Small intestine (tissue), 7 donors: ENCODE measurements at regions not wholly inside any gene's neighbourhood (a gene's known extent, or its start where the extent isn't known, plus 50 kb on each side); places are given as distances from the start of the nearest gene placed in this dataset.

Experiments used
- DNase-seq, 2 donors: peaks; one replicate each; pipeline versions ENCODE4 v3.0.0 to v3.0.0-alpha.2; 2013
- FAIRE-seq: peaks from 2 replicates; lab custom pipeline; 2012; peaks lifted over from hg19 to GRCh38; lab: Jason Lieb, UNC
- H3K27ac ChIP-seq, 3 donors: one replicate each; pipeline ENCODE4 v1.5.1; 2013; ENCODE audit warnings: low read length in 2 of 3, mild to moderate bottlenecking in 2 of 3, control low read depth in 1 of 3, inconsistent platforms in 1 of 3, low read depth in 1 of 3, moderate library complexity in 1 of 3
- H3K27me3 ChIP-seq, 3 donors: one replicate each; pipeline ENCODE4 v1.6.1; 2013; ENCODE audit warnings: low read length in 3 of 3, inconsistent platforms in 1 of 3; ENCODE audit not compliant: control insufficient read depth in 3 of 3, insufficient read depth in 3 of 3
- H3K36me3 ChIP-seq, 3 donors: one replicate each; pipeline ENCODE4 v1.6.1; 2013; ENCODE audit warnings: low read length in 3 of 3, inconsistent platforms in 1 of 3, low read depth in 1 of 3, mild to moderate bottlenecking in 1 of 3, moderate library complexity in 1 of 3; ENCODE audit not compliant: control insufficient read depth in 3 of 3, insufficient read depth in 2 of 3
- H3K4me1 ChIP-seq, 3 donors: one replicate each; pipeline ENCODE4 v1.6.1; 2013; ENCODE audit warnings: low read length in 2 of 3, inconsistent platforms in 1 of 3, low read depth in 1 of 3, mild to moderate bottlenecking in 1 of 3, moderate library complexity in 1 of 3; ENCODE audit not compliant: control insufficient read depth in 3 of 3, insufficient read depth in 2 of 3
- H3K4me3 ChIP-seq, 3 donors: one replicate each; pipeline ENCODE4 v1.5.1; 2013; ENCODE audit warnings: low read length in 3 of 3, control low read depth in 1 of 3, inconsistent platforms in 1 of 3, low read depth in 1 of 3, mild to moderate bottlenecking in 1 of 3, moderate library complexity in 1 of 3
- H3K9me3 ChIP-seq, 2 donors: one replicate each; pipeline ENCODE4 v1.6.1; 2013; ENCODE audit warnings: low read depth in 1 of 2, low read length in 1 of 2; ENCODE audit not compliant: control insufficient read depth in 2 of 2, insufficient read depth in 1 of 2
- WGBS, 3 donors: extraction: QIAGEN DNeasy Blood & Tissue Kit; methylation state at CpG; one replicate each; pipeline ENCODE4 v1.1.7; 2013; 5-methylcytosine and 5-hydroxymethylcytosine counted together
- donor health status: healthy with polysubstance abuse.
- donor health status: control.
- donor health status: control.
- donor health status: Bipolar disorder and iron deficiency.
- donor health status: healthy.

DNA sequence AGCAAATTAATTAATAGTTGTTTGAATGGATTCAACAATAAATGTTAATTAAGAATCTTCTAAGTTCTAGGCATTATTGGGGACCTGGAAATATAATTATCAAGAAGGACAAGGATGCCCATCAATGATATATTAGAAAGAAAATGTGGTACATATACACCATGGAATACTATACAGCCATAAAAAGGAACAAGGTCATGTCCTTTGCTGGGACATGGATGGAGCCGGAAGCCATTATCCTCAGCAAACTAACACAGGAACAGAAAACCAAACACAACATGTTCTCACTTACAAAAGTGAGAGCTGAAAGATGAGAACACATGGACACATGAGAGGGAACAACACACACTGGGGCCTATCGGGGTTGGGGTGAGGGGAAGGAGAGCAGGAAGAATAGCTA lies 141.4 kb upstream of the JUN start:
- Histone ChIP-seq H3K36me3 (no peaks in the 10 kb centered on the region), H3K9me3 (no peaks in the 10 kb centered on the region), H3K27ac (no peak overlapping the region), H3K4me3 (no peak overlapping the region), H3K4me1 (peaks cover 14 to 76% (median 16%) of the 10 kb centered on the region in 3 donors), H3K27me3 (no peaks in the 10 kb centered on the region)
- FAIRE-seq (no peak), DNase-seq (no peak)
- WGBS, 3 donors = 98 to 100% (median 98%) methylated on average over 2 of the region's 2 CpGs

DNA sequence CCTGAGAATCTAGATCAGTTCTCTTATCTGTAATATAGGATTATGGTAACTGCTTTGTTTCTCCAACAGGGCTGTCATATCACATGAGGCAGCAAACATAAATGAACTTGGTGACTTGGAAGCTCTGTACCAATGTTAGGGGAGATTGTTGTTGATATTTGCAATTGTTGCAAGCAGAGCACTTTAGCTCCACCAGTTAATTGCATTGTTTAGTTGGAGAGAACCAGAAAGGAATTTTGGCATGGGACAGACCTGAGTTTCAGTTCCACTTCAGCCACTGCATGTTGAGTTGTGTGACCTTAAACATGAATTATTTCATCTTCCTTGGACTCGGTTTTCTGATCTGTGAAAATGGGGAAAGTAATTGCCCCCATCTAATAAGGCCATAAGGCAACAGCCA lies 142.3 kb upstream of the JUN start:
- DNase-seq = no peak
- Histone ChIP-seq H3K27ac (peak overlapping the region in 2 of 3 donors; percentile 0 to 94), H3K27me3 (no peaks in the 10 kb centered on the region), H3K4me1 (peaks cover 16 to 85% (median 19%) of the 10 kb centered on the region in 3 donors), H3K36me3 (no peaks in the 10 kb centered on the region), H3K4me3 (no peak overlapping the region), H3K9me3 (no peaks in the 10 kb centered on the region)
- 46 to 87% (median 69%) methylated on average over 1 of the region's 1 CpG for WGBS, 3 donors
- no peak for FAIRE-seq

DNA sequence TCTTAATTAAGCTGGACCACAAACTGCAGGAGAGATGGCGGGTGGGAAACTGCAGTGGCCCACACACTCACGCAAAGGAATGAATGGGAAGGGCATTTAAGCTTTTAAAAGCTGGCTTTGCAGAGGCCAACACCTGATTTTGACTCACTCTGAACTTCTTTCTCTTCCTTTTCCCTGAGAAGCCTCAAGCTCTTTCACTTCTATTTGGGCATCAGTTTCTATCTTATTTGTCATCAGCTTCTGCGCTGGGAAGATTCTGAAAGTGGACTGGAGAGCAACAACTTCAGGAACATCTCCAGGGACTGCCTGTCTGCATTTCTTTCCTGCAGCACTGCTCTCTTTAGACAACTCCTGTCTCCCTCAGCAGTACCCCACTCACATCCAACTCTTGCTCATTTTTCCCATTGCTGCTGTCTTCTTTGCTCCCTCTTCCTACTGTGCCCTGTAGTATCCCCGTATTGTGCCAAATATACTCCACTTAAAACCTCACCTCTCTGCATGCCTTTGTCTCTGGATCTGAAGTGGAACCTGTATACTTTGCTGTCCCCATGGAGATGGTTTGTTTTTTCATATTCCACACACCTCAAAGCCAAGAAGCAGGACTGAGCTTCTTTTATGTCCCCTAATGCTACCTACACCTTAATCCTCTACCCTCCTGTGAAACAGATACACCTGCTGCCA lies 143.3 kb upstream of the JUN start:
- H3K27ac ChIP-seq = peak overlapping the region in 2 of 3 donors; percentile 51 to 94
- no peaks in the 10 kb centered on the region for H3K9me3 ChIP-seq
- FAIRE-seq = no peak
- H3K36me3 ChIP-seq = no peaks in the 10 kb centered on the region
- no peak for DNase-seq
- H3K4me3 ChIP-seq = no peak overlapping the region
- 65 to 76% (median 67%) methylated on average over 4 of the region's 4 CpGs for WGBS, 3 donors
- H3K4me1 ChIP-seq = peaks cover 16 to 82% (median 17%) of the 10 kb centered on the region in 3 donors
- H3K27me3 ChIP-seq = no peaks in the 10 kb centered on the region

DNA sequence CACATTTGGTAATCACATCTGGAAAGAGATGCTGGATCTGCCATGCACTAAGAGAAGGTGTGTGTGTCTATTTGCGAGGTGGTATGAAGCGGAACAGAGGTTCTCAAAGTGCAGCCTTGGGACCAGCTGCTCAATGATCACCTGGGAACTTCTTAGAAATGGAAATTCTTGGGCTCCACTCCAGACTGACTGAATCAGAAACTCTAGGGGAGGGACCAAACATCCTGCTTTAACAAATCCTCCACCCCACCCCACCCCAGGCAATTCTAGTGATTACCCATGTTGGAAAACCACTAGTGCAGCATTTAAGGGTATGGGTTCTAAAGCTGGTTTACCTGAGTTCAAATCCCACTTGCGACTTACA lies 143.9 kb upstream of the JUN start:
- H3K36me3 ChIP-seq = no peaks in the 10 kb centered on the region
- 44 to 81% (median 63%) methylated on average over 3 of the region's 3 CpGs for WGBS, 3 donors
- no peaks in the 10 kb centered on the region for H3K27me3 ChIP-seq
- peak overlapping the region in 2 of 3 donors; percentile 51 to 94 for H3K27ac ChIP-seq
- FAIRE-seq (no peak), DNase-seq (no peak)
- no peak overlapping the region for H3K4me3 ChIP-seq
- no peaks in the 10 kb centered on the region for H3K9me3 ChIP-seq
- peaks cover 15 to 82% (median 17%) of the 10 kb centered on the region in 3 donors for H3K4me1 ChIP-seq

DNA sequence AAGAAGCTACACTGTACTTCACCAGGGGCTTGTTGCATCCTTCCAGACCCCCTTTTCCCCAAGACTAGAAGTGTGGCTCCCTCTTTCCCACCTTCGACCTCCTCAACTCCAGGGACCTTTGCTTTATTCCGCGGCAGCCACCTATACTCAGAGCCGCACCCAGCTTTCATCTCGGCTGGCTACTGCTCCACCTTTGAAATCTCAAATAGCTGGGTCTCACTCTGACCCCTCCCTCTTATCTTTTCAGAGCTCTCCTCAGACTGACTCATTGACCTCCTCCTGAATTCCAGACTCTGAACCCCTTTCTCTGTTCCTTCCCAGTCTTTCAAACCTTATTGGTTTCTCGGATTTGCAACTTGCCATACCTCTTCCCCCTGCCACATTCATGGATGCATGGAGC lies 144.7 kb upstream of the JUN start:
- WGBS, 3 donors = 15 to 72% (median 65%) methylated on average over 6 of the region's 6 CpGs
- Histone ChIP-seq H3K27ac (peak overlapping the region; percentile 55 to 98 (median 94)), H3K36me3 (no peaks in the 10 kb centered on the region), H3K27me3 (no peaks in the 10 kb centered on the region), H3K9me3 (no peaks in the 10 kb centered on the region), H3K4me1 (peaks cover 12 to 82% (median 17%) of the 10 kb centered on the region in 3 donors), H3K4me3 (no peak overlapping the region)
- no peak for FAIRE-seq
- peak; percentile 88 to 98 for DNase-seq

DNA sequence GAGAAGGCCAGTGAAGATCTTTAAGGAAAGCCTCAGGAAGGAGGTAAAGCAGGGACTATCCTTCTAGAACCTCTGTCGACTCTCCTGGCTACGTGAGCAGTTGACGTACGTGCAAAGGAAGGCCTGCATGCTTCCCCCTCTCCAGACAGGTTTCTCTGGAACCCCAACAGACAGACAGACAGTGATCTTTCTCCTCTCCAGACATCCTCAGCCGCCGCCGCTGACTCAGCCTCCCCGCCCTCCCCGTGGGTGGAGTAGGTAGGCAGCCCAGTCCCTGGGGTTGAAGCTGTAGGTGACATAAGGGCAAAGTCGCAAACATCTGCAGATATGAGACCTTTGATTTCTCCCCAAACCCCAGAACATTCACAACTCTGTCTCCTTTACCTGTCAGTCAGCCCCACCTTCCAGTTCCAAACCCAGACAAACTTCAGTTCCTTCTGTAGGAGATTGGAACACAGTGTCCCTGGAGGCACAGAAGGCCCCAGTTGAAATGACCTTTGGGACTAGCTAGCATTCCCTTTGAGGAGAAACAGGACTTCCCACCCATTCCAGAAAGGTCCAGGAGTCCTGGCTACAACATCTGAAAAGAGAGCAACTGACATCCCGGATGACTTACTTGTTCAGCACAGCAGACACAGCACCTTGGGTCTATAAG lies 146.0 kb upstream of the JUN start:
- peak overlapping the region; percentile 65 to 98 (median 94) for H3K27ac ChIP-seq
- WGBS, 3 donors = 17 to 63% (median 39%) methylated on average over 11 of the region's 11 CpGs
- no peak for FAIRE-seq

DNA sequence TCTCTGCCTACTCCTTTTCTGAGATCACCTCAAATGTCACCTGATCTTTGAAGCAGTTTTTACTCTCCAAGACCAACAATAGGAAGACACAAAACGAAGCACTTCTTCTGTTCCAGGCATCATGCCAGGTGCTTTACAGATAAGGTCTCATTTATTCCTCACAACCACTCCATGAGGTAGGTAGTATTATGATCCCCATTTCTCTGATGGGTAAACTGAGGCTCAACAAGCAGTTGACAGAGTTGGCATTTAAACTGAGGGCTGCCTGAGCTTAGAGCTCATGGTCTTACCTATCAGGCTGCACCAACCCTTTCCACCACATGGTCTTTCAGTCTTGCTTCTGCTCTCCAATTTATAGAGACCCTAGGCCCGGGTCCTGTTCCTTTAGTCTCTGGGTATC lies 147.2 kb upstream of the JUN start:
- Histone ChIP-seq H3K27me3 (no peaks in the 10 kb centered on the region), H3K9me3 (no peaks in the 10 kb centered on the region), H3K4me1 (peaks cover 12 to 71% (median 14%) of the 10 kb centered on the region in 3 donors), H3K27ac (peak overlapping the region in 2 of 3 donors; percentile 83 to 94), H3K36me3 (no peaks in the 10 kb centered on the region), H3K4me3 (no peak overlapping the region)
- DNase-seq (no peak), FAIRE-seq (no peak)
- WGBS, 3 donors = 52 to 78% (median 70%) methylated on average over 2 of the region's 2 CpGs

More for the DNA sequence above, 146.0 kb upstream of the JUN start:
- no peak overlapping the region for H3K4me3 ChIP-seq
- H3K9me3 ChIP-seq = no peaks in the 10 kb centered on the region
- H3K36me3 ChIP-seq = no peaks in the 10 kb centered on the region
- DNase-seq = peak; percentile 93 to 98
- no peaks in the 10 kb centered on the region for H3K27me3 ChIP-seq
- H3K4me1 ChIP-seq = peaks cover 12 to 77% (median 14%) of the 10 kb centered on the region in 3 donors

DNA sequence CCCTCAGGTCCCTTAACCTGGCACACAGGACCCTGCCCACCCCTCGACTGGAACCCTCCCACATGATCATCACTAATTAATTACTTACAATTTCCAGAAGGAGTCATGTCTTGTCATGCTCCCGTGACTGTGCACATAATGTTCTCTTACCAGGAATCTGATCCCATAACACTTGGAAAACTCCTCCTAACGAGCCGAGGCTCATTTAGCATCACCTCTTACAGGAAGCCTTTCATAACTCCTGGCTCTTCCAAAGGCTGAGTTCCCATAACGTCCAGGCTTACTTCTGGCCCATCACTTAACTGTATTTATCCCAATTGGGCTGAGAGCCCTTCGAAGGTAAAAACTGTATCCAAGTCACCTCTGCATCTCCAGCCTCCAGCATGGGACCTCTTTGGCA lies 147.9 kb upstream of the JUN start:
- no peaks in the 10 kb centered on the region for H3K9me3 ChIP-seq
- no peak for FAIRE-seq
- no peaks in the 10 kb centered on the region for H3K36me3 ChIP-seq
- H3K4me1 ChIP-seq = peaks cover 7 to 64% (median 14%) of the 10 kb centered on the region in 3 donors
- WGBS, 3 donors = 82 to 86% (median 84%) methylated on average over 6 of the region's 6 CpGs
- H3K27ac ChIP-seq = peak overlapping the region in 2 of 3 donors; percentile 35 to 94
- no peak overlapping the region for H3K4me3 ChIP-seq
- DNase-seq = no peak
- H3K27me3 ChIP-seq = no peaks in the 10 kb centered on the region
